ENCODE measurements at regions not wholly inside any gene's neighbourhood (a gene's known extent, or its start where the extent isn't known, plus 50 kb on each side); places are given as distances from the start of the nearest gene placed in this dataset.

GRCh38 chr4:111770514-111770913 lies 374.7 kb upstream of the FAM241A start:
- no peaks in the 10 kb centered on the region for H3K27me3 ChIP-seq
- intact Hi-C loops (cut with DNase I): no loop called here
- no peak overlapping the region for H3K27ac ChIP-seq
- ATAC-seq: no peak
- no peak for TF ChIP-seq CTCF (IDR thresholded peaks at IDR 0.05)
- peak in 1 of 6 donors; percentile 43 for DNase-seq
- H3K9me3 ChIP-seq: no peaks in the 10 kb centered on the region
- FAIRE-seq: no peak
- WGBS, 2 donors: 44 to 71% methylated on average over 8 of the region's 8 CpGs
- H3K36me3 ChIP-seq: no peaks in the 10 kb centered on the region
- H3K4me3 ChIP-seq: no peak overlapping the region
- H3K4me1 ChIP-seq: no peaks in the 10 kb centered on the region

- Histone ChIP-seq H3K27ac (no peak overlapping the region), H3K27me3 (no peaks in the 10 kb centered on the region), H3K36me3 (no peaks in the 10 kb centered on the region), H3K9me3 (no peaks in the 10 kb centered on the region), H3K4me1 (no peaks in the 10 kb centered on the region), H3K4me3 (no peak overlapping the region)
- no peak for FAIRE-seq
- TF ChIP-seq CTCF (IDR thresholded peaks at IDR 0.05): no peak
- DNase-seq: no peak
- WGBS, 2 donors: 40 to 53% methylated on average over 3 of the region's 3 CpGs
- intact Hi-C loops (cut with DNase I): no loop called here
- ATAC-seq: no peak
These were observed 371.4 kb upstream of the FAM241A start for GRCh38 chr4:111773858-111774257.

GRCh38 chr4:111775556-111776297 lies 369.5 kb upstream of the FAM241A start:
- Histone ChIP-seq H3K27ac (no peak overlapping the region), H3K27me3 (no peaks in the 10 kb centered on the region), H3K9me3 (no peaks in the 10 kb centered on the region), H3K4me3 (no peak overlapping the region), H3K36me3 (no peaks in the 10 kb centered on the region), H3K4me1 (no peaks in the 10 kb centered on the region)
- 41 to 54% methylated on average over 4 of the region's 4 CpGs for WGBS, 2 donors
- no peak for TF ChIP-seq CTCF (IDR thresholded peaks at IDR 0.05)
- DNase-seq (no peak), ATAC-seq (no peak), FAIRE-seq (no peak)
- intact Hi-C loops (cut with DNase I): no loop called here

DNA sequence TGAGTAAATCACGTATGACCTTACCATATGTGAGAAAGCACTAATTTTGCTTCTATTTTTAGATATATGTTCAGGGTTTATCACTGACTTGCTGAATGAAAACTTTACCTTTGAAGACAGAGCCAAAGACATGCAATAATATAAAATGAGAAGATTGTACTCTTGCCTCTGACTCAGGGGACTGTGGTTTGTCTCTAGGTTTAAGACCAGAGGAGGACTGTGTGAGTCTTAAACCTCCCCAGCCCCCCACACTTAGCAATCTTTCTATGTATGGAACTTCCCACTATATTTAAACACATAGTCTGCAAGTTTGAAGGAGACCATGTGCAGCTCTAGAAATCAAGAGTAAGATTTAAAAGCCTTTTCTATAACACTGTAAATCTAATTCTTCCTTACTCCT lies 368.7 kb upstream of the FAM241A start:
- no peak for FAIRE-seq
- no peak for TF ChIP-seq CTCF (IDR thresholded peaks at IDR 0.05)

DNA sequence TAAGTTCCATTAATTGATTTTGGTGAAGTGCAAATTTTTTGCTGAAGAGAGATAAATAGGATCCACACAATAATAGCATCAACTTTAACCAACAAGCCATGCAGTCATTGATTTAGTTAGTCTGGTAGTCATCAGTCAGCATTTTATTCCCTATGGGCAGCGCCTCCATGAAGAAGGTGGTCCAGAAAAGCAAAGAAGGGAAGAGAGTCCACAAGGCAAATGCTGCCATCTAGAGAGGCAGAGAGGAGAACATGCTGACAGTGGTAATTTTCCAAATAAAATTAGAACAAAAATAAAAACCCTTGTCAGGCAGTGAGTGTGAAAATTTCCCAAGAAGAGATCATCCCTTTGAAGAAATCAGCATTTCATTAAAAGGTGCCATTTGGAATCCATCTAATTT lies 366.7 kb upstream of the FAM241A start:
- H3K4me3 ChIP-seq: no peak overlapping the region
- no peaks in the 10 kb centered on the region for H3K27me3 ChIP-seq
- no peak for FAIRE-seq
- no peaks in the 10 kb centered on the region for H3K9me3 ChIP-seq
- no peak for ATAC-seq
- no peak for TF ChIP-seq CTCF (IDR thresholded peaks at IDR 0.05)
- WGBS, 2 donors: 47 to 55% methylated on average over 1 of the region's 1 CpG
- H3K27ac ChIP-seq: no peak overlapping the region
- H3K36me3 ChIP-seq: no peaks in the 10 kb centered on the region
- intact Hi-C loops (cut with DNase I): no loop called here
- H3K4me1 ChIP-seq: no peaks in the 10 kb centered on the region
- no peak for DNase-seq

More for the DNA sequence above, 368.7 kb upstream of the FAM241A start:
- H3K27me3 ChIP-seq: no peaks in the 10 kb centered on the region
- no peaks in the 10 kb centered on the region for H3K36me3 ChIP-seq
- no peaks in the 10 kb centered on the region for H3K4me1 ChIP-seq
- intact Hi-C loops (cut with DNase I): no loop called here
- WGBS, 2 donors: 25 to 41% methylated on average over 1 of the region's 1 CpG
- DNase-seq (no peak), ATAC-seq (no peak)
- no peaks in the 10 kb centered on the region for H3K9me3 ChIP-seq
- no peak overlapping the region for H3K4me3 ChIP-seq
- H3K27ac ChIP-seq: no peak overlapping the region
